Fibroblast of lung (primary cell): ENCODE measurements at regions not wholly inside any gene's neighbourhood (a gene's known extent, or its start where the extent isn't known, plus 50 kb on each side); places are given as distances from the start of the nearest gene placed in this dataset.

Source experiments
- EZH2 ChIP-seq: IDR thresholded peaks from 2 replicates; pipeline ENCODE4 v1.5.1; 2012; ENCODE audit warnings: low read length, control low read depth, mild to moderate bottlenecking; ENCODE audit errors: missing control alignments
- TF ChIP-seq, protein P1 (sequence below), 2 donors: IDR thresholded peaks in 1 of 2; conservative IDR thresholded peaks in 1 of 2; 1 replicate in 1 of 2; 2 replicates in 1 of 2; pipeline ENCODE4 v1.5.1; 2011 to 2012; ENCODE audit warnings: low read length in 2 of 2, control low read depth in 1 of 2, inconsistent platforms in 1 of 2, low read depth in 1 of 2, mild to moderate bottlenecking in 1 of 2

- TF ChIP-seq EZH2, result no peak
- TF ChIP-seq, protein P1, sequence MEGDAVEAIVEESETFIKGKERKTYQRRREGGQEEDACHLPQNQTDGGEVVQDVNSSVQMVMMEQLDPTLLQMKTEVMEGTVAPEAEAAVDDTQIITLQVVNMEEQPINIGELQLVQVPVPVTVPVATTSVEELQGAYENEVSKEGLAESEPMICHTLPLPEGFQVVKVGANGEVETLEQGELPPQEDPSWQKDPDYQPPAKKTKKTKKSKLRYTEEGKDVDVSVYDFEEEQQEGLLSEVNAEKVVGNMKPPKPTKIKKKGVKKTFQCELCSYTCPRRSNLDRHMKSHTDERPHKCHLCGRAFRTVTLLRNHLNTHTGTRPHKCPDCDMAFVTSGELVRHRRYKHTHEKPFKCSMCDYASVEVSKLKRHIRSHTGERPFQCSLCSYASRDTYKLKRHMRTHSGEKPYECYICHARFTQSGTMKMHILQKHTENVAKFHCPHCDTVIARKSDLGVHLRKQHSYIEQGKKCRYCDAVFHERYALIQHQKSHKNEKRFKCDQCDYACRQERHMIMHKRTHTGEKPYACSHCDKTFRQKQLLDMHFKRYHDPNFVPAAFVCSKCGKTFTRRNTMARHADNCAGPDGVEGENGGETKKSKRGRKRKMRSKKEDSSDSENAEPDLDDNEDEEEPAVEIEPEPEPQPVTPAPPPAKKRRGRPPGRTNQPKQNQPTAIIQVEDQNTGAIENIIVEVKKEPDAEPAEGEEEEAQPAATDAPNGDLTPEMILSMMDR (conservative IDR thresholded peaks at IDR 0.05 in 1 of 2, IDR thresholded peaks at IDR 0.05 in 1 of 2; ENCODE audit: low read depth in 1 of 2, low read length in 2 of 2), result no peak
Observed at GRCh38 chr4:152220201-152220666, 315.7 kb downstream of the FBXW7 start.
